ENCODE measurements at regions not wholly inside any gene's neighbourhood (a gene's known extent, or its start where the extent isn't known, plus 50 kb on each side); places are given as distances from the start of the nearest gene placed in this dataset.
A peak's percentile ranks its signal among the peaks of the same experiment; 100 is the strongest.

DNA sequence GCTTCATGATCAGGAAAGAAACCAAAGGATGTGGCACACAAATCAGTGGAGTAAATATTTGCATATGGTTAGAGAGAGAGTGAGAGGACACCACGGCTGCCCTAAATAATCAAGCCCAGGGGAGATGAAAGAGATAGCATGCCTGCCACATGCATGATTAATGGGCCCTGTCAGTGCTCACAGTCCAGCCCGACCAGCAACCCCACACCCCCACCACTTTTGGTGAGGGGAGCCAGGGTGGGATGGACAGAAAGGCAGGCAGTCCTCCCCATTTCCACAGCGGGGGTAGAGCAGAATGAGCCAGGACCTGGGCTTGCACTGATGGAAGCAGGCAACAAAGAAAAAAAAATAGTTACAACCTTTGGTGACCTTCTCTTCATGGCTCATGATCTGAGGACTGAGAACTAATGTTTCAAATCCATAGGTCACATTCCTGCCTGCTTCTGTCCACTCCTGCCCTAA is 545.0 kb downstream of the ETS1 start:
- H3K27me3 Mint-ChIP-seq (ENCODE audit: insufficient read depth), result peaks cover 2% of the 10 kb centered on the region; the same call in 1 of the 2 replicates
- TF ChIP-seq CTCF (IDR thresholded peaks at IDR 0.05), result no peak
- no peak overlapping the region for H3K27ac Mint-ChIP-seq
- H3K36me3 Mint-ChIP-seq (ENCODE audit: low read depth), result peaks cover 17% of the 10 kb centered on the region
- H3K4me1 Mint-ChIP-seq (ENCODE audit: low read depth), result peaks cover 67% of the 10 kb centered on the region
- H3K9me3 Mint-ChIP-seq, result peaks cover 11% of the 10 kb centered on the region
- no peak for DNase-seq
- no peak overlapping the region for H3K4me3 Mint-ChIP-seq

DNA sequence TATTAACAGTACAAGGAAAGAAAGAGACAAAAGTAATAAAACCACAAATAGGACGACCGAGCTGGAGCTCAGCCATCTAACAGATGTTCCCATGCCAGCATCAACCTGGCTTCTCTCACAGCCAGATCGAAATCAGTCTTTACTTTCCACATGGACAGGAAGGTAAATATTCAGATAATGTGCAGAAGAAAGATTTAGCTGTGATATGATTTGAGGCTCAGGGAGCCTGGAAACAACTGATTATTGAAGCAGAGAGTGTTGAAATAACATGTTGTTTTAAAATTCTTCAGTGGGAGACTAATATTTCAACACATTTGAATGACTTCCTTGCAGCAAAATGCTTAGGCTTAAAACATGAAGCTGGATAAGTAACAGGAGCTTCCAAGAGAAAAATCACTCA is 546.8 kb downstream of the ETS1 start:
- H3K36me3 Mint-ChIP-seq (ENCODE audit: low read depth), result peaks cover 17% of the 10 kb centered on the region

GRCh38 chr11:128039140-128040021 is 548.0 kb downstream of the ETS1 start:
- peak; percentile 83 for DNase-seq
- Mint-ChIP-seq H3K27ac (peak overlapping the region; percentile 62), H3K4me1 (ENCODE audit: low read depth) (peaks cover 43% of the 10 kb centered on the region), H3K27me3 (ENCODE audit: insufficient read depth) (peaks cover 2% of the 10 kb centered on the region; the same call in 1 of the 2 replicates), H3K4me3 (peak overlapping the region; percentile 32; the same call in 1 of the 2 replicates), H3K36me3 (ENCODE audit: low read depth) (peaks cover 12% of the 10 kb centered on the region), H3K9me3 (peaks cover 11% of the 10 kb centered on the region)
- TF ChIP-seq CTCF (IDR thresholded peaks at IDR 0.05), result peak; percentile 64

More for the DNA sequence above, 546.8 kb downstream of the ETS1 start:
- TF ChIP-seq CTCF (IDR thresholded peaks at IDR 0.05), result no peak
- Mint-ChIP-seq H3K27me3 (ENCODE audit: insufficient read depth) (peaks cover 2% of the 10 kb centered on the region; the same call in 1 of the 2 replicates), H3K4me1 (ENCODE audit: low read depth) (peaks cover 53% of the 10 kb centered on the region), H3K9me3 (peaks cover 11% of the 10 kb centered on the region), H3K4me3 (no peak overlapping the region), H3K27ac (no peak overlapping the region)
- no peak for DNase-seq

DNA sequence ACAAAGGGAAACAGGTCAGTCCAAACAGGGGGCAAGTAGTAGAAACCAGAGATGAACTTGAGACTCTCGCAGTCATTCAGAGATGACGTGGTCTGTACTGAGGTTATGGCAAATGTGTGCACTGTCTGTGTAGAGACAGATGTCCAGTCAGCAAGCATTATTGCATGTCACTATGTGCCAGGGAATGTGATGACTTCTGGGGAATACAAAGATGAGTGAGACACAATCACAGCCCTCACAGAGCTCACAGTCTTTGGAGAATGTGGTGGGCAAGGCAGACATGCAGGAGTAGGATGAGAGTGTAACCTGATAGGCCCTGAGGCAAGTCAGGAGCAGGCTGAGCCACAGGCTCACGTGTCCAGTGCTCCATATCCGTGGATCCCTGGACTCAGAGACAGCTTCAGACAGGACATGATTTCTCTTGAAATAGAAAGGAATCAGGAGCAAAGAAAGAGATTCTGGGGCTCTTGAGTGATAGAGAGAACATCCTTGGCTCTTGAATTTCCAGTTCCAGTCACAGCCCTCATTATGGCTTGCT is 550.7 kb downstream of the ETS1 start:
- DNase-seq, result peak; percentile 43
- peaks cover 2% of the 10 kb centered on the region; the same call in 1 of the 2 replicates for H3K27me3 Mint-ChIP-seq (ENCODE audit: insufficient read depth)
- peaks cover 33% of the 10 kb centered on the region for H3K4me1 Mint-ChIP-seq (ENCODE audit: low read depth)
- H3K4me3 Mint-ChIP-seq, result no peak overlapping the region
- no peak overlapping the region for H3K27ac Mint-ChIP-seq
- no peaks in the 10 kb centered on the region for H3K9me3 Mint-ChIP-seq
- no peaks in the 10 kb centered on the region for H3K36me3 Mint-ChIP-seq (ENCODE audit: low read depth)
- TF ChIP-seq CTCF (IDR thresholded peaks at IDR 0.05), result no peak

GRCh38 chr11:128036006-128036405 is 551.4 kb downstream of the ETS1 start:
- no peaks in the 10 kb centered on the region for H3K9me3 Mint-ChIP-seq
- H3K36me3 Mint-ChIP-seq (ENCODE audit: low read depth), result no peaks in the 10 kb centered on the region
- no peak overlapping the region for H3K27ac Mint-ChIP-seq
- H3K4me1 Mint-ChIP-seq (ENCODE audit: low read depth), result peaks cover 37% of the 10 kb centered on the region
- H3K27me3 Mint-ChIP-seq (ENCODE audit: insufficient read depth), result peaks cover 2% of the 10 kb centered on the region; the same call in 1 of the 2 replicates
- TF ChIP-seq CTCF (IDR thresholded peaks at IDR 0.05), result no peak
- DNase-seq, result no peak
- H3K4me3 Mint-ChIP-seq, result no peak overlapping the region
